ENCODE measurements at regions not wholly inside any gene's neighbourhood (a gene's known extent, or its start where the extent isn't known, plus 50 kb on each side); places are given as distances from the start of the nearest gene placed in this dataset.

DNA sequence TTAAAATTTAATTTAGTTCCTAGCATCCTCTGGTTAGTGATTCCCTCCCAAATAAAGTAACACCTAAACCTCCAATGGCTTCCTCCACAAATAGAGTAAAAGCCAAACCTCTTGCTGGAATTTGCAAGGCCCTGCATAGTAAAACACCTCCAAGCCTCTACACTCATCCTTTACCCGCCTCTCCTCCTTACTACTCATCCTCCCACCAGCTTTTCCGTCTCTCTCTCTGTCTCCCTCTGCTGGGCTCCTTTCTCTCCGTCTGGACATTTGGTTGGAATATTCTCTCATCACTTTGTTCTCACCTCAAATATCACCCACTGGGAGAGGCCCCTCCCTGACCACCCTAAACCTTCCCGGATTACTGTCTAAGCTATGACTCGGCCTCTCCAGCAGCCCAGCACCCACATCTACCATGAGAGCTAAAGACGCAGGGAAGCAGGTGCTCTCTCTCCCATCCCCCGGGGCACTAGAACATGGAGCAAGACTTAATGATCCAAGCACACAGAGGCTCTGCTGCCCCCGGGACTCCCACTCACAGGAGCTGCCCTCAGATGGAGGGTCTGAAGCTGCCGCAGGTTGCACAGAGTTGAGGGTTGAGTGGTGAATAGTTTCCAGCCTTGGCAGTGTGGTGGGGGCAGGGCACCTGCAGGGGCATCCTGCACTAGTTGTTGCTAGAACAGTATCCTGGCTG is 167.2 kb downstream of the FBXO15 start:
- Histone ChIP-seq H3K4me3 (ENCODE audit: low read depth, low read length, poor library complexity, severe bottlenecking) (no peak overlapping the region), H3K4me1 (ENCODE audit: insufficient read depth, low read length, poor library complexity, severe bottlenecking) (no peaks in the 10 kb centered on the region), H3K27ac (ENCODE audit: low read depth, low read length, poor library complexity, severe bottlenecking) (no peak overlapping the region), H3K36me3 (ENCODE audit: insufficient read depth, low read length, poor library complexity, severe bottlenecking) (no peaks in the 10 kb centered on the region), H3K27me3 (replicated peaks; ENCODE audit: insufficient read depth, low read depth, low read length, poor library complexity) (no peaks in the 10 kb centered on the region), H3K9me3 (ENCODE audit: low read depth, low read length, poor library complexity, severe bottlenecking) (no peaks in the 10 kb centered on the region)
- ChIA-PET CTCF (interaction anchor here (0.7 kb wide), 1 partner anchor 571 kb away, joined by 4 read pairs; no protein-coding TSS in a partner anchor), POLR2A (ENCODE audit: low non-redundant PET) (no interaction called here)
- peak; percentile 52 for DNase-seq (ENCODE audit: low spot score)
- BruUV-seq (replicated peaks), result no TSS peak
- no peak for TF ChIP-seq EZH2 (IDR thresholded peaks at IDR 0.05; ENCODE audit: borderline replicate concordance, low read depth, low read length, poor library complexity, severe bottlenecking)
- TF ChIP-seq, protein P1, sequence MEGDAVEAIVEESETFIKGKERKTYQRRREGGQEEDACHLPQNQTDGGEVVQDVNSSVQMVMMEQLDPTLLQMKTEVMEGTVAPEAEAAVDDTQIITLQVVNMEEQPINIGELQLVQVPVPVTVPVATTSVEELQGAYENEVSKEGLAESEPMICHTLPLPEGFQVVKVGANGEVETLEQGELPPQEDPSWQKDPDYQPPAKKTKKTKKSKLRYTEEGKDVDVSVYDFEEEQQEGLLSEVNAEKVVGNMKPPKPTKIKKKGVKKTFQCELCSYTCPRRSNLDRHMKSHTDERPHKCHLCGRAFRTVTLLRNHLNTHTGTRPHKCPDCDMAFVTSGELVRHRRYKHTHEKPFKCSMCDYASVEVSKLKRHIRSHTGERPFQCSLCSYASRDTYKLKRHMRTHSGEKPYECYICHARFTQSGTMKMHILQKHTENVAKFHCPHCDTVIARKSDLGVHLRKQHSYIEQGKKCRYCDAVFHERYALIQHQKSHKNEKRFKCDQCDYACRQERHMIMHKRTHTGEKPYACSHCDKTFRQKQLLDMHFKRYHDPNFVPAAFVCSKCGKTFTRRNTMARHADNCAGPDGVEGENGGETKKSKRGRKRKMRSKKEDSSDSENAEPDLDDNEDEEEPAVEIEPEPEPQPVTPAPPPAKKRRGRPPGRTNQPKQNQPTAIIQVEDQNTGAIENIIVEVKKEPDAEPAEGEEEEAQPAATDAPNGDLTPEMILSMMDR (conservative IDR thresholded peaks at IDR 0.05; ENCODE audit: low read depth, low read length), result peak; percentile 69
- intact Hi-C loops (cut with micrococcal nuclease; ENCODE audit: unreplicated experiment), result loop anchor here (5.0 kb wide), 1 partner anchor 1223 kb away; no protein-coding TSS in a partner anchor

- Histone ChIP-seq H3K27ac (ENCODE audit: low read depth, low read length, poor library complexity, severe bottlenecking) (no peak overlapping the region), H3K9me3 (ENCODE audit: low read depth, low read length, poor library complexity, severe bottlenecking) (no peaks in the 10 kb centered on the region), H3K4me1 (ENCODE audit: insufficient read depth, low read length, poor library complexity, severe bottlenecking) (no peaks in the 10 kb centered on the region), H3K27me3 (replicated peaks; ENCODE audit: insufficient read depth, low read depth, low read length, poor library complexity) (no peaks in the 10 kb centered on the region), H3K4me3 (ENCODE audit: low read depth, low read length, poor library complexity, severe bottlenecking) (no peak overlapping the region), H3K36me3 (ENCODE audit: insufficient read depth, low read length, poor library complexity, severe bottlenecking) (no peaks in the 10 kb centered on the region)
- peak; percentile 12 for DNase-seq (ENCODE audit: low spot score)
- no TSS peak for BruUV-seq (replicated peaks)
- CTCF ChIA-PET, result interaction anchor here (0.7 kb wide), 1 partner anchor 572 kb away, joined by 4 read pairs; no protein-coding TSS in a partner anchor
- POLR2A ChIA-PET (ENCODE audit: low non-redundant PET), result no interaction called here
- TF ChIP-seq, protein P1 (conservative IDR thresholded peaks at IDR 0.05; ENCODE audit: low read depth, low read length), result no peak
- TF ChIP-seq EZH2 (IDR thresholded peaks at IDR 0.05; ENCODE audit: borderline replicate concordance, low read depth, low read length, poor library complexity, severe bottlenecking), result no peak
- intact Hi-C loops (cut with micrococcal nuclease; ENCODE audit: unreplicated experiment), result loop anchor here (5.0 kb wide), 1 partner anchor 1222 kb away; no protein-coding TSS in a partner anchor
Measured at GRCh38 chr18:73979742-73980141, 167.9 kb downstream of the FBXO15 start.

DNA sequence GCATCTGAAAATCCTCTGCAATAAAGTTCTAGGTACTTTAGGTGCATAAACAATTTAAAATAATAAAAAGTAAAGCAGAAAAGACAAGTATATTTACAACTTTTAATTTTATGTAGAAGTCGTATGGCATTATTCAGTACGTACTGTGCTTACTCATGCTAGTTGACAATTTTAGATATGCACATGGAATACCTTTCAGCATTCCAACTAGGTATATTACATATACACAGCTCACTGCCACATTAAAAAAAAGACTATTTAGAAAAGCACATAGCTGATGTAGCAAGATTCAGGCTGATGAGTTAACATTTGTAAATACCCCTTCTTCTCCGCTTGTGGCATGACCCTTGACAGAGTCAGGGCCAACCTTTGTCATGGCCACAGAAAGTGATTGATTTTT is 171.2 kb downstream of the FBXO15 start:
- intact Hi-C loops (cut with micrococcal nuclease; ENCODE audit: unreplicated experiment), result no loop called here
- no peak overlapping the region for H3K27ac ChIP-seq (ENCODE audit: low read depth, low read length, poor library complexity, severe bottlenecking)
- no peaks in the 10 kb centered on the region for H3K9me3 ChIP-seq (ENCODE audit: low read depth, low read length, poor library complexity, severe bottlenecking)
- H3K4me1 ChIP-seq (ENCODE audit: insufficient read depth, low read length, poor library complexity, severe bottlenecking), result no peaks in the 10 kb centered on the region
- H3K27me3 ChIP-seq (replicated peaks; ENCODE audit: insufficient read depth, low read depth, low read length, poor library complexity), result no peaks in the 10 kb centered on the region
- POLR2A ChIA-PET (ENCODE audit: low non-redundant PET), result no interaction called here
- CTCF ChIA-PET, result no interaction called here
- BruUV-seq (replicated peaks), result no TSS peak
- no peak for DNase-seq (ENCODE audit: low spot score)
- no peak overlapping the region for H3K4me3 ChIP-seq (ENCODE audit: low read depth, low read length, poor library complexity, severe bottlenecking)
- no peaks in the 10 kb centered on the region for H3K36me3 ChIP-seq (ENCODE audit: insufficient read depth, low read length, poor library complexity, severe bottlenecking)
- TF ChIP-seq, protein P1 (conservative IDR thresholded peaks at IDR 0.05; ENCODE audit: low read depth, low read length), result no peak
- TF ChIP-seq EZH2 (IDR thresholded peaks at IDR 0.05; ENCODE audit: borderline replicate concordance, low read depth, low read length, poor library complexity, severe bottlenecking), result no peak

Data from A673 (cell line).